Activated CD8-positive, alpha-beta T cell treated with anti-CD3 and anti-CD28 coated beads, Interleukin-2, amount 10 ng/mL, durations not matched to agents 7 days and 5 days (primary cell): ENCODE measurements at regions not wholly inside any gene's neighbourhood (a gene's known extent, or its start where the extent isn't known, plus 50 kb on each side); places are given as distances from the start of the nearest gene placed in this dataset.
A peak's percentile ranks its signal among the peaks of the same experiment; 100 is the strongest.
"Not testable (repeated sequence)": the region's sequence is repeated elsewhere in the genome, so short reads cannot be mapped to it uniquely, and the experiment has no call there.

ENCODE experiments used
- ATAC-seq: fragments of 150-1000 bp; cut with Tn5 transposase; one replicate; pipeline ENCODE4 v1.10.0; 2021; ENCODE audit warnings: moderate library complexity
- CTCF ChIA-PET: fragments of 350-600 bp; sonication (Branson Sonifier 250); formaldehyde crosslinking; loops from one replicate; lab custom pipeline; 2021; ENCODE audit warnings: antibody characterized with exemption; lab: Charles Lee
- POLR2A ChIA-PET: fragments of 350-600 bp; sonication (Branson Sonifier 250); formaldehyde crosslinking; loops from one replicate; lab custom pipeline; 2021; ENCODE audit warnings: antibody characterized with exemption; lab: Charles Lee
- DNase-seq: peaks from one replicate; pipeline ENCODE4 v3.0.0-alpha.2; 2020
- H3K27ac Mint-ChIP-seq: one replicate; pipeline ENCODE4 v1.8.0; 2021; ENCODE audit warnings: mild to moderate bottlenecking, mixed read lengths
- H3K27me3 Mint-ChIP-seq: one replicate; pipeline ENCODE4 v1.8.0; 2021; ENCODE audit warnings: low read depth, mixed read lengths
- H3K36me3 Mint-ChIP-seq: one replicate; pipeline ENCODE4 v1.8.0; 2021; ENCODE audit warnings: low read depth, mixed read lengths
- H3K4me1 Mint-ChIP-seq: one replicate; pipeline ENCODE4 v1.8.0; 2021; ENCODE audit warnings: low read depth, mixed read lengths
- H3K4me3 Mint-ChIP-seq: one replicate; pipeline ENCODE4 v1.8.0; 2021; ENCODE audit warnings: mild to moderate bottlenecking, mixed read lengths
- H3K9me3 Mint-ChIP-seq: one replicate; pipeline ENCODE4 v1.8.0; 2022; ENCODE audit warnings: mixed read lengths; ENCODE audit not compliant: insufficient read depth

GRCh38 chr14:104404922-104405321 is 174.6 kb upstream of the C14orf180 start:
- Mint-ChIP-seq H3K36me3 (no peaks in the 10 kb centered on the region), H3K9me3 (peaks cover 5% of the 10 kb centered on the region), H3K4me1 (peaks cover under 1% of the 10 kb centered on the region), H3K4me3 (no peak overlapping the region), H3K27ac (no peak overlapping the region), H3K27me3 (peaks cover 9% of the 10 kb centered on the region)
- ATAC-seq (no peak), DNase-seq (no peak)
- CTCF ChIA-PET: no interaction called here
- POLR2A ChIA-PET: no interaction called here

- H3K9me3 Mint-ChIP-seq: peaks cover 5% of the 10 kb centered on the region
- no peak for ATAC-seq
- DNase-seq: no peak
- H3K4me3 Mint-ChIP-seq: no peak overlapping the region
- no peaks in the 10 kb centered on the region for H3K36me3 Mint-ChIP-seq
- H3K27ac Mint-ChIP-seq: no peak overlapping the region
- H3K27me3 Mint-ChIP-seq: peaks cover 9% of the 10 kb centered on the region
- ChIA-PET POLR2A (no interaction called here), CTCF (no interaction called here)
- H3K4me1 Mint-ChIP-seq: no peaks in the 10 kb centered on the region
Observed at GRCh38 chr14:104405360-104406226, 174.0 kb upstream of the C14orf180 start.

- H3K9me3 Mint-ChIP-seq: peaks cover 5% of the 10 kb centered on the region
- POLR2A ChIA-PET: no interaction called here
- CTCF ChIA-PET: no interaction called here
- H3K27ac Mint-ChIP-seq: no peak overlapping the region
- peaks cover 9% of the 10 kb centered on the region for H3K27me3 Mint-ChIP-seq
- H3K36me3 Mint-ChIP-seq: no peaks in the 10 kb centered on the region
- DNase-seq (peak; percentile 5), ATAC-seq (no peak)
- H3K4me3 Mint-ChIP-seq: no peak overlapping the region
- H3K4me1 Mint-ChIP-seq: no peaks in the 10 kb centered on the region
Observed at GRCh38 chr14:104406831-104407230, 172.7 kb upstream of the C14orf180 start.

GRCh38 chr14:104416383-104416782 is 163.2 kb upstream of the C14orf180 start:
- H3K27me3 Mint-ChIP-seq: peaks cover 17% of the 10 kb centered on the region
- H3K9me3 Mint-ChIP-seq: no peaks in the 10 kb centered on the region
- no peak overlapping the region for H3K4me3 Mint-ChIP-seq
- no peak overlapping the region for H3K27ac Mint-ChIP-seq
- ChIA-PET POLR2A (no interaction called here), CTCF (no interaction called here)
- no peaks in the 10 kb centered on the region for H3K4me1 Mint-ChIP-seq
- DNase-seq (no peak), ATAC-seq (no peak)
- H3K36me3 Mint-ChIP-seq: no peaks in the 10 kb centered on the region

GRCh38 chr14:104419865-104420505 is 159.6 kb upstream of the C14orf180 start:
- ATAC-seq (no peak), DNase-seq (no peak)
- no peak overlapping the region for H3K27ac Mint-ChIP-seq
- CTCF ChIA-PET: no interaction called here
- no peaks in the 10 kb centered on the region for H3K9me3 Mint-ChIP-seq
- POLR2A ChIA-PET: no interaction called here
- peaks cover 11% of the 10 kb centered on the region for H3K27me3 Mint-ChIP-seq
- H3K4me3 Mint-ChIP-seq: no peak overlapping the region
- no peaks in the 10 kb centered on the region for H3K4me1 Mint-ChIP-seq
- no peaks in the 10 kb centered on the region for H3K36me3 Mint-ChIP-seq

- H3K27me3 Mint-ChIP-seq, DNase-seq, CTCF ChIA-PET, H3K4me1 Mint-ChIP-seq, ATAC-seq, POLR2A ChIA-PET, H3K27ac Mint-ChIP-seq, H3K4me3 Mint-ChIP-seq, H3K9me3 Mint-ChIP-seq, H3K36me3 Mint-ChIP-seq: not testable (repeated sequence)
Observed at GRCh38 chr14:104420523-104420922, 159.0 kb upstream of the C14orf180 start.

- H3K27ac Mint-ChIP-seq: no peak overlapping the region
- POLR2A ChIA-PET: no interaction called here
- H3K27me3 Mint-ChIP-seq: peaks cover 4% of the 10 kb centered on the region
- no peaks in the 10 kb centered on the region for H3K9me3 Mint-ChIP-seq
- CTCF ChIA-PET: no interaction called here
- no peak for ATAC-seq
- no peaks in the 10 kb centered on the region for H3K36me3 Mint-ChIP-seq
- DNase-seq: no peak
- H3K4me3 Mint-ChIP-seq: no peak overlapping the region
- no peaks in the 10 kb centered on the region for H3K4me1 Mint-ChIP-seq
Observed at GRCh38 chr14:104420990-104421389, 158.6 kb upstream of the C14orf180 start.

GRCh38 chr14:104421401-104421821 is 158.2 kb upstream of the C14orf180 start:
- H3K27ac Mint-ChIP-seq: no peak overlapping the region
- peaks cover 4% of the 10 kb centered on the region for H3K27me3 Mint-ChIP-seq
- H3K4me3 Mint-ChIP-seq: no peak overlapping the region
- no peak for DNase-seq
- no peaks in the 10 kb centered on the region for H3K9me3 Mint-ChIP-seq
- POLR2A ChIA-PET: no interaction called here
- no peaks in the 10 kb centered on the region for H3K4me1 Mint-ChIP-seq
- no peaks in the 10 kb centered on the region for H3K36me3 Mint-ChIP-seq
- CTCF ChIA-PET: no interaction called here
- no peak for ATAC-seq

GRCh38 chr14:104421892-104422828 is 157.4 kb upstream of the C14orf180 start:
- DNase-seq (no peak), ATAC-seq (no peak)
- CTCF ChIA-PET: no interaction called here
- Mint-ChIP-seq H3K27me3 (no peaks in the 10 kb centered on the region), H3K9me3 (no peaks in the 10 kb centered on the region), H3K4me1 (no peaks in the 10 kb centered on the region), H3K4me3 (no peak overlapping the region), H3K27ac (no peak overlapping the region), H3K36me3 (no peaks in the 10 kb centered on the region)
- POLR2A ChIA-PET: no interaction called here

GRCh38 chr14:104422837-104423681 is 156.5 kb upstream of the C14orf180 start:
- Mint-ChIP-seq H3K9me3 (no peaks in the 10 kb centered on the region), H3K27me3 (no peaks in the 10 kb centered on the region), H3K36me3 (no peaks in the 10 kb centered on the region), H3K27ac (no peak overlapping the region), H3K4me1 (no peaks in the 10 kb centered on the region), H3K4me3 (no peak overlapping the region)
- ChIA-PET CTCF (no interaction called here), POLR2A (no interaction called here)
- DNase-seq: no peak
- ATAC-seq: no peak

GRCh38 chr14:104423701-104424405 is 155.7 kb upstream of the C14orf180 start:
- Mint-ChIP-seq H3K27me3 (no peaks in the 10 kb centered on the region), H3K4me1 (no peaks in the 10 kb centered on the region), H3K9me3 (no peaks in the 10 kb centered on the region), H3K36me3 (no peaks in the 10 kb centered on the region), H3K27ac (no peak overlapping the region), H3K4me3 (no peak overlapping the region)
- peak; percentile 9 for DNase-seq
- ATAC-seq: no peak
- ChIA-PET POLR2A (no interaction called here), CTCF (no interaction called here)
